Activated T-cell treated with anti-CD3 and anti-CD28 coated beads for 4 hours (primary cell): ENCODE measurements at regions not wholly inside any gene's neighbourhood (a gene's known extent, or its start where the extent isn't known, plus 50 kb on each side); places are given as distances from the start of the nearest gene placed in this dataset.

ENCODE experiments used
- DNase-seq: peaks from one replicate; pipeline ENCODE4 v3.0.0-alpha.2; 2020

GRCh38 chr15:54719325-54719724, 477.4 kb downstream of the RSL24D1 start:
- DNase-seq, result no peak

- DNase-seq, result no peak
Observed at GRCh38 chr15:54707805-54708752, 488.7 kb downstream of the RSL24D1 start.

GRCh38 chr15:54687628-54688027, 509.1 kb downstream of the RSL24D1 start:
- DNase-seq, result no peak
